T-cell (primary cell): ENCODE measurements at regions not wholly inside any gene's neighbourhood (a gene's known extent, or its start where the extent isn't known, plus 50 kb on each side); places are given as distances from the start of the nearest gene placed in this dataset.

Experiments
- ATAC-seq, 4 experiments: fragments of 200-7000 bp in 3 of 4; fragments of 150-1000 bp in 1 of 4; cut with Tn5 transposase; replicated peaks in 1 of 4; 1 replicate in 3 of 4; 2 replicates in 1 of 4; pipeline ENCODE4 v1.10.0; 2021; ENCODE audit warnings: moderate library complexity in 3 of 4, mild to moderate bottlenecking in 2 of 4, moderate number of reproducible peaks in 1 of 4
- CTCF ChIA-PET, 2 donors: fragments of 300-600 bp; sonication (Branson Sonifier 250); formaldehyde crosslinking; loops; one replicate each; lab custom pipeline; 2022; ENCODE audit warnings: antibody characterized with exemption in 2 of 2; lab: Charles Lee
- POLR2A ChIA-PET, 2 donors: fragments of 300-600 bp; sonication (Branson Sonifier 250); formaldehyde crosslinking; loops; one replicate each; lab custom pipeline; 2022; ENCODE audit warnings: antibody characterized with exemption in 2 of 2; lab: Charles Lee
- DNase-seq, 35 experiments: peaks; one replicate each; pipeline versions ENCODE4 v3.0.0 to v3.0.0-alpha.2; 2013 to 2023
- H3K27ac ChIP-seq: one replicate; pipeline ENCODE4 v1.5.1; 2013; ENCODE audit warnings: low read length
- H3K27me3 ChIP-seq, 2 experiments: replicated peaks in 1 of 2; 1 replicate in 1 of 2; 2 replicates in 1 of 2; pipeline versions ENCODE4 v1.6.1 to v1.7.0; 2013; ENCODE audit warnings: low read length in 1 of 2, mixed read lengths in 1 of 2; ENCODE audit not compliant: control insufficient read depth in 2 of 2, insufficient read depth in 2 of 2; ENCODE audit errors: extremely low read depth in 1 of 2
- H3K36me3 ChIP-seq, 2 donors: 1 replicate in 1 of 2; 2 replicates in 1 of 2; pipeline versions ENCODE4 v1.6.1 to v1.7.0; 2013; ENCODE audit warnings: low read length in 1 of 2; ENCODE audit not compliant: control insufficient read depth in 2 of 2, insufficient read depth in 1 of 2; ENCODE audit errors: extremely low read depth in 1 of 2
- H3K4me1 ChIP-seq, 2 experiments: 1 replicate in 1 of 2; 2 replicates in 1 of 2; pipeline versions ENCODE4 v1.6.1 to v1.7.0; 2013; ENCODE audit warnings: low read length in 2 of 2, mixed read lengths in 1 of 2; ENCODE audit not compliant: insufficient read depth in 2 of 2, control insufficient read depth in 1 of 2; ENCODE audit errors: extremely low read depth in 1 of 2
- H3K4me3 ChIP-seq, 2 donors: 1 replicate in 1 of 2; 2 replicates in 1 of 2; pipeline versions ENCODE4 v1.5.1 to v1.7.0; 2013; ENCODE audit warnings: mild to moderate bottlenecking in 2 of 2, low read length in 1 of 2, moderate library complexity in 1 of 2; ENCODE audit not compliant: control insufficient read depth in 1 of 2; ENCODE audit errors: extremely low read depth in 1 of 2
- H3K9me3 ChIP-seq: 2 replicates; pipeline ENCODE4 v1.7.0; 2013
- H3K27ac Mint-ChIP-seq, 2 donors: one replicate each; pipeline ENCODE4 v1.8.0; 2020 to 2021; ENCODE audit warnings: mild to moderate bottlenecking in 2 of 2, mixed read lengths in 2 of 2
- H3K27me3 Mint-ChIP-seq, 2 donors: one replicate each; pipeline ENCODE4 v1.8.0; 2021 to 2022; ENCODE audit warnings: mixed read lengths in 2 of 2
- H3K36me3 Mint-ChIP-seq: one replicate; pipeline ENCODE4 v1.8.0; 2021; ENCODE audit warnings: mixed read lengths
- H3K4me1 Mint-ChIP-seq, 3 donors: one replicate each; pipeline ENCODE4 v1.8.0; 2020 to 2022; ENCODE audit warnings: mixed read lengths in 3 of 3, mild to moderate bottlenecking in 1 of 3
- H3K4me3 Mint-ChIP-seq, 3 donors: one replicate each; pipeline ENCODE4 v1.8.0; 2020 to 2022; ENCODE audit warnings: mild to moderate bottlenecking in 3 of 3, mixed read lengths in 3 of 3, moderate library complexity in 3 of 3
- H3K9me3 Mint-ChIP-seq, 3 donors: one replicate each; pipeline ENCODE4 v1.8.0; 2020 to 2022; ENCODE audit warnings: mixed read lengths in 3 of 3
- WGBS: methylation state at CpG from one replicate; pipeline ENCODE4 v1.1.5; 2013; ENCODE audit warnings: missing lambda C conversion rate; ENCODE audit not compliant: insufficient coverage; 5-methylcytosine and 5-hydroxymethylcytosine counted together

- no peaks in the 10 kb centered on the region for H3K4me1 Mint-ChIP-seq
- H3K27me3 Mint-ChIP-seq, result no peaks in the 10 kb centered on the region
- no peak for ATAC-seq
- WGBS, result 100% methylated on average over 1 of the region's 1 CpG
- H3K27ac Mint-ChIP-seq, result no peak overlapping the region
- H3K36me3 ChIP-seq, result no peaks in the 10 kb centered on the region
- ChIA-PET CTCF (no interaction called here), POLR2A (no interaction called here)
- no peaks in the 10 kb centered on the region for H3K4me1 ChIP-seq
- no peak for DNase-seq
- H3K27ac ChIP-seq, result no peak overlapping the region
- H3K9me3 Mint-ChIP-seq, result peaks cover 6 to 16% (median 12%) of the 10 kb centered on the region in 3 donors
- no peak overlapping the region for H3K4me3 ChIP-seq
- no peaks in the 10 kb centered on the region for H3K36me3 Mint-ChIP-seq
- H3K27me3 ChIP-seq, result no peaks in the 10 kb centered on the region
- H3K4me3 Mint-ChIP-seq, result no peak overlapping the region
- no peaks in the 10 kb centered on the region for H3K9me3 ChIP-seq
Measured at GRCh38 chr2:76448956-76449355, 738.2 kb upstream of the GCFC2 start.

- ATAC-seq, result no peak
- POLR2A ChIA-PET, result no interaction called here
Measured at GRCh38 chr2:76447294-76447693, 736.6 kb upstream of the GCFC2 start.

GRCh38 chr2:76446872-76447271, 736.2 kb upstream of the GCFC2 start:
- H3K9me3 Mint-ChIP-seq, result peaks cover 10 to 18% (median 12%) of the 10 kb centered on the region in 3 donors
- no peaks in the 10 kb centered on the region for H3K27me3 Mint-ChIP-seq
- POLR2A ChIA-PET, result no interaction called here
- Histone ChIP-seq H3K4me3 (no peak overlapping the region), H3K27me3 (no peaks in the 10 kb centered on the region), H3K27ac (no peak overlapping the region), H3K4me1 (no peaks in the 10 kb centered on the region), H3K36me3 (no peaks in the 10 kb centered on the region), H3K9me3 (no peaks in the 10 kb centered on the region)
- no peaks in the 10 kb centered on the region for H3K36me3 Mint-ChIP-seq
- CTCF ChIA-PET, result no interaction called here
- ATAC-seq, result no peak
- H3K4me1 Mint-ChIP-seq, result no peaks in the 10 kb centered on the region
- no peak for DNase-seq
- H3K4me3 Mint-ChIP-seq, result no peak overlapping the region
- no peak overlapping the region for H3K27ac Mint-ChIP-seq

More at GRCh38 chr2:76447294-76447693, 736.6 kb upstream of the GCFC2 start:
- Histone ChIP-seq H3K27ac (no peak overlapping the region), H3K36me3 (no peaks in the 10 kb centered on the region), H3K9me3 (no peaks in the 10 kb centered on the region), H3K27me3 (no peaks in the 10 kb centered on the region), H3K4me3 (no peak overlapping the region), H3K4me1 (no peaks in the 10 kb centered on the region)
- 33% methylated on average over 1 of the region's 3 CpGs for WGBS
- no peak overlapping the region for H3K4me3 Mint-ChIP-seq
- H3K4me1 Mint-ChIP-seq, result no peaks in the 10 kb centered on the region
- peaks cover 10 to 18% (median 12%) of the 10 kb centered on the region in 3 donors for H3K9me3 Mint-ChIP-seq
- no peaks in the 10 kb centered on the region for H3K27me3 Mint-ChIP-seq
- no peak for DNase-seq
- CTCF ChIA-PET, result no interaction called here
- no peaks in the 10 kb centered on the region for H3K36me3 Mint-ChIP-seq
- no peak overlapping the region for H3K27ac Mint-ChIP-seq

GRCh38 chr2:76445880-76446279, 735.2 kb upstream of the GCFC2 start:
- Mint-ChIP-seq H3K27me3 (no peaks in the 10 kb centered on the region), H3K9me3 (peaks cover 12 to 18% (median 13%) of the 10 kb centered on the region in 3 donors), H3K36me3 (no peaks in the 10 kb centered on the region), H3K27ac (no peak overlapping the region), H3K4me1 (no peaks in the 10 kb centered on the region), H3K4me3 (no peak overlapping the region)
- H3K27ac ChIP-seq, result no peak overlapping the region
- ChIA-PET CTCF (no interaction called here), POLR2A (no interaction called here)
- H3K36me3 ChIP-seq, result no peaks in the 10 kb centered on the region
- DNase-seq (no peak), ATAC-seq (no peak)
- H3K9me3 ChIP-seq, result no peaks in the 10 kb centered on the region
- no peaks in the 10 kb centered on the region for H3K27me3 ChIP-seq
- no peaks in the 10 kb centered on the region for H3K4me1 ChIP-seq
- WGBS, result no CpG with 5 or more reads among the region's 3 CpGs
- no peak overlapping the region for H3K4me3 ChIP-seq

- ChIA-PET CTCF (no interaction called here), POLR2A (no interaction called here)
- Mint-ChIP-seq H3K27me3 (no peaks in the 10 kb centered on the region), H3K9me3 (peaks cover 12 to 17% (median 13%) of the 10 kb centered on the region in 3 donors), H3K4me3 (no peak overlapping the region), H3K27ac (no peak overlapping the region), H3K4me1 (no peaks in the 10 kb centered on the region), H3K36me3 (no peaks in the 10 kb centered on the region)
- ATAC-seq, result no peak
- DNase-seq, result no peak
- Histone ChIP-seq H3K27ac (no peak overlapping the region), H3K36me3 (no peaks in the 10 kb centered on the region), H3K4me1 (no peaks in the 10 kb centered on the region), H3K27me3 (no peaks in the 10 kb centered on the region), H3K4me3 (no peak overlapping the region), H3K9me3 (no peaks in the 10 kb centered on the region)
- WGBS, result 90% methylated on average over 1 of the region's 3 CpGs
Measured at GRCh38 chr2:76444732-76445131, 734.0 kb upstream of the GCFC2 start.

GRCh38 chr2:76437564-76437963, 726.8 kb upstream of the GCFC2 start:
- ChIA-PET CTCF (no interaction called here), POLR2A (no interaction called here)
- DNase-seq (no peak), ATAC-seq (no peak)
- no peaks in the 10 kb centered on the region for H3K4me1 Mint-ChIP-seq
- H3K36me3 Mint-ChIP-seq, result no peaks in the 10 kb centered on the region
- no peaks in the 10 kb centered on the region for H3K4me1 ChIP-seq
- H3K4me3 ChIP-seq, result no peak overlapping the region
- no peak overlapping the region for H3K27ac ChIP-seq
- no peaks in the 10 kb centered on the region for H3K27me3 ChIP-seq
- no peak overlapping the region for H3K4me3 Mint-ChIP-seq
- H3K9me3 Mint-ChIP-seq, result peaks cover 0 to 11% (median 6%) of the 10 kb centered on the region in 3 donors
- WGBS, result no CpG with 5 or more reads among the region's 3 CpGs
- H3K27ac Mint-ChIP-seq, result no peak overlapping the region
- no peaks in the 10 kb centered on the region for H3K9me3 ChIP-seq
- no peaks in the 10 kb centered on the region for H3K27me3 Mint-ChIP-seq
- no peaks in the 10 kb centered on the region for H3K36me3 ChIP-seq

GRCh38 chr2:76429374-76429773, 718.7 kb upstream of the GCFC2 start:
- Mint-ChIP-seq H3K4me3 (no peak overlapping the region), H3K27ac (no peak overlapping the region), H3K9me3 (peaks cover 11 to 25% (median 11%) of the 10 kb centered on the region in 3 donors), H3K27me3 (no peaks in the 10 kb centered on the region), H3K36me3 (no peaks in the 10 kb centered on the region), H3K4me1 (no peaks in the 10 kb centered on the region)
- ChIA-PET CTCF (no interaction called here), POLR2A (no interaction called here)
- H3K9me3 ChIP-seq, result no peaks in the 10 kb centered on the region
- DNase-seq, result no peak
- no peak overlapping the region for H3K4me3 ChIP-seq
- no peaks in the 10 kb centered on the region for H3K4me1 ChIP-seq
- no peaks in the 10 kb centered on the region for H3K36me3 ChIP-seq
- ATAC-seq, result no peak
- H3K27ac ChIP-seq, result no peak overlapping the region
- no CpG with 5 or more reads among the region's 2 CpGs for WGBS
- no peaks in the 10 kb centered on the region for H3K27me3 ChIP-seq
